ENCODE measurements at regions not wholly inside any gene's neighbourhood (a gene's known extent, or its start where the extent isn't known, plus 50 kb on each side); places are given as distances from the start of the nearest gene placed in this dataset.
"Not testable (repeated sequence)": the region's sequence is repeated elsewhere in the genome, so short reads cannot be mapped to it uniquely, and the experiment has no call there.

DNA sequence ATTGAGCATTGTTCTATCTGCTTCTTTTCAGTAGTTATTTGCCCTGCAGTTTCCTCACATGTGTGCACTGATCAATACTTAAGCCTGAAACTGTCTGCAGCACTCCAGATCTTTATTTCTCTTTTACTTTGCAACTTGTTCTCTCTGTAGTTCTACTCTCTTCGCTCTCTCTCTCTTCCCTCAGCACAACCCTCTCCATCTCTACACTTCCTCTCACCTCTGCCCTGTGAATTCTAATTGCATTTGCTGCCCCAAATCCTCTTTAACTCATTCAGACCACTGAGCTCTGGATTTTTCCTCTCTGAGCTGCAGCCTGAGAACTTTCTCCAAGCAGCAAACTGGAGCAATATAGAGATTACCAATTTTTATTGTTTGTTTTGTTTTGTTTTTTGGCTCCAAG, 1035.5 kb downstream of the FSCB start:
- H3K27ac Mint-ChIP-seq = no peak overlapping the region
- H3K9me3 Mint-ChIP-seq = peaks cover 0 to 5% of the 10 kb centered on the region in 2 donors
- no peak for ATAC-seq (replicated peaks in 1 of 2)
- no peaks in the 10 kb centered on the region for H3K27me3 Mint-ChIP-seq (ENCODE audit: low read depth)
- H3K4me3 Mint-ChIP-seq = no peak overlapping the region
- DNase-seq = no peak
- H3K4me1 Mint-ChIP-seq (ENCODE audit: low read depth) = no peaks in the 10 kb centered on the region
- no peaks in the 10 kb centered on the region for H3K36me3 Mint-ChIP-seq (ENCODE audit: insufficient read depth in 2 of 2)

DNA sequence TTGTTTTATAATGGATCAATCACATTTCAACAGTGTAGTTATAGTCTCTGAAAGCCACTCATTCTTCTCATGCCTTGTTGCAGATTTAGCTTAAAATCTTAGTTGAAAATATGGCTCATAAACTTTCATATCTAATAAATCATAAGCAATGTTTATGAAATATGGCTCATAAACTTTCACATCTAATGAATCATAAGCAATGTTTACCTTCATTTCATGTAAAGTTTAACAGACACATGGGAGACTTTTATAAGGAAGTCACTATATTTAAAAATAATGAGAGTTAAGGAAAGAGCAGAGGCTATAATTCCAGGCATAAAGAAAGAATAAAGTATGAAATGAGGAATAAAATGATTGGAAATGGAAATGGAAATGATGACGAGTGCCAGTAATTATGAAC, 1042.1 kb downstream of the FSCB start:
- Mint-ChIP-seq H3K27ac (no peak overlapping the region), H3K4me1 (ENCODE audit: low read depth) (no peaks in the 10 kb centered on the region), H3K9me3 (peaks cover 6% of the 10 kb centered on the region in 2 donors), H3K36me3 (ENCODE audit: insufficient read depth in 2 of 2) (no peaks in the 10 kb centered on the region), H3K27me3 (ENCODE audit: low read depth) (no peaks in the 10 kb centered on the region), H3K4me3 (no peak overlapping the region)
- no peak for ATAC-seq (replicated peaks in 1 of 2)
- no peak for DNase-seq

GRCh38 chr14:43449291-43449690, 1057.8 kb downstream of the FSCB start:
- H3K4me3 Mint-ChIP-seq = no peak overlapping the region
- no peak overlapping the region for H3K27ac Mint-ChIP-seq
- no peaks in the 10 kb centered on the region for H3K4me1 Mint-ChIP-seq (ENCODE audit: low read depth)
- no peaks in the 10 kb centered on the region for H3K27me3 Mint-ChIP-seq (ENCODE audit: low read depth)
- DNase-seq = no peak
- ATAC-seq (replicated peaks in 1 of 2) = no peak
- peaks cover 0 to 3% of the 10 kb centered on the region in 2 donors for H3K36me3 Mint-ChIP-seq (ENCODE audit: insufficient read depth in 2 of 2)
- H3K9me3 Mint-ChIP-seq = peaks cover 13% of the 10 kb centered on the region in 2 donors

GRCh38 chr14:43438056-43438455, 1069.0 kb downstream of the FSCB start:
- no peak for DNase-seq
- H3K4me1 Mint-ChIP-seq (ENCODE audit: low read depth) = no peaks in the 10 kb centered on the region
- H3K9me3 Mint-ChIP-seq = peaks cover 4 to 8% of the 10 kb centered on the region in 2 donors

GRCh38 chr14:43418324-43418723, 1088.8 kb downstream of the FSCB start:
- no peak for DNase-seq
- Mint-ChIP-seq H3K36me3 (ENCODE audit: insufficient read depth in 2 of 2) (peaks cover 2 to 3% of the 10 kb centered on the region in 2 donors), H3K4me1 (ENCODE audit: low read depth) (no peaks in the 10 kb centered on the region), H3K27ac (no peak overlapping the region), H3K27me3 (ENCODE audit: low read depth) (no peaks in the 10 kb centered on the region), H3K4me3 (no peak overlapping the region), H3K9me3 (peaks cover 6 to 9% of the 10 kb centered on the region in 2 donors)
- no peak for ATAC-seq (replicated peaks in 1 of 2)

More at GRCh38 chr14:43438056-43438455, 1069.0 kb downstream of the FSCB start:
- no peak overlapping the region for H3K27ac Mint-ChIP-seq
- ATAC-seq (replicated peaks in 1 of 2) = no peak
- peaks cover 0 to 2% of the 10 kb centered on the region in 2 donors for H3K36me3 Mint-ChIP-seq (ENCODE audit: insufficient read depth in 2 of 2)
- no peak overlapping the region for H3K4me3 Mint-ChIP-seq
- no peaks in the 10 kb centered on the region for H3K27me3 Mint-ChIP-seq (ENCODE audit: low read depth)

DNA sequence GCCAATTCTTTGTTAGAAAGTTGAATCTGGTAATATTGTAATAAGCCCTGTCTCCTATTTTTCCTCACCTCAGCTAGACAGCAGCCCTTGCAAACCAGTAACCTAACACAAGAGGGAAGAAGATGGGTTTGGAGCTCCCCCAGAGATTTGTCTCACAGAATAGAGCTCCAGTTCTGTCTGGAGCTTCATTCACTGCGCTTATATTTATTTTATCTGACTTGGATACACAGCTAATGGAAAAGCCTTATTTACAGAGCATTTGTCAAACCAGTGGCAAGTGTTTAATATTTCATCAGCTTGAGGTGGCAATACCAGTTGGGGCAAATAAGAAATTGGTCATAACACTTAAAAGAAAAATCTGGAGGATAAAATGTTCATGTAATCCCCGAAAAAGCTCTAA, 1094.0 kb downstream of the FSCB start:
- Mint-ChIP-seq H3K4me3 (no peak overlapping the region), H3K27ac (no peak overlapping the region), H3K9me3 (peaks cover 0 to 8% of the 10 kb centered on the region in 2 donors), H3K27me3 (ENCODE audit: low read depth) (no peaks in the 10 kb centered on the region), H3K4me1 (ENCODE audit: low read depth) (no peaks in the 10 kb centered on the region), H3K36me3 (ENCODE audit: insufficient read depth in 2 of 2) (peaks cover 0 to 2% of the 10 kb centered on the region in 2 donors)
- ATAC-seq (replicated peaks in 1 of 2) (no peak), DNase-seq (no peak)

DNA sequence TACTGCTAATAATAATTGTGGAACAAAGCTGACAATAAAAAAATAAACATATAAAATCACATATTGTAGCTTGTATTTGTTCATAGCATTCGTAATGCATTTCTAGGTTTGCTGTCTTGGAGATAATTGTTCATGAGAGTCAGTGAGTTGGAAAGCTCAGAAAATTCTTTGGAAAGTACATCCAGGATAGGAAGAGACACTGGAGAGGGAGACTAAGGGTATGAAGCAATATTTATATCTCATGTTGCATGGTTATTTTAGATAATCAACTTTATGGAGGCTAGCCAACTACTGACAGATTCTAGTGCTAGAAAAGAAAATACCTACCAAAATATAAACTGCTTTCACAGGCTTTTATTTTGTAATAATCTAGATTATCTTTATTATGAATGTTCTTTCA, 1095.2 kb downstream of the FSCB start:
- H3K36me3 Mint-ChIP-seq (ENCODE audit: insufficient read depth in 2 of 2) = no peaks in the 10 kb centered on the region

GRCh38 chr14:43410631-43411030, 1096.5 kb downstream of the FSCB start:
- no peaks in the 10 kb centered on the region for H3K27me3 Mint-ChIP-seq (ENCODE audit: low read depth)
- ATAC-seq (replicated peaks in 1 of 2) (no peak), DNase-seq (no peak)
- no peak overlapping the region for H3K27ac Mint-ChIP-seq
- peaks cover 2 to 6% of the 10 kb centered on the region in 2 donors for H3K9me3 Mint-ChIP-seq
- H3K4me3 Mint-ChIP-seq = no peak overlapping the region
- H3K4me1 Mint-ChIP-seq (ENCODE audit: low read depth) = no peaks in the 10 kb centered on the region
- no peaks in the 10 kb centered on the region for H3K36me3 Mint-ChIP-seq (ENCODE audit: insufficient read depth in 2 of 2)

More for the DNA sequence above, 1095.2 kb downstream of the FSCB start:
- DNase-seq (no peak), ATAC-seq (replicated peaks in 1 of 2) (no peak)
- H3K27ac Mint-ChIP-seq = no peak overlapping the region
- H3K4me1 Mint-ChIP-seq (ENCODE audit: low read depth) = no peaks in the 10 kb centered on the region
- H3K9me3 Mint-ChIP-seq = peaks cover 2 to 10% of the 10 kb centered on the region in 2 donors
- H3K27me3 Mint-ChIP-seq (ENCODE audit: low read depth) = no peaks in the 10 kb centered on the region
- no peak overlapping the region for H3K4me3 Mint-ChIP-seq

DNA sequence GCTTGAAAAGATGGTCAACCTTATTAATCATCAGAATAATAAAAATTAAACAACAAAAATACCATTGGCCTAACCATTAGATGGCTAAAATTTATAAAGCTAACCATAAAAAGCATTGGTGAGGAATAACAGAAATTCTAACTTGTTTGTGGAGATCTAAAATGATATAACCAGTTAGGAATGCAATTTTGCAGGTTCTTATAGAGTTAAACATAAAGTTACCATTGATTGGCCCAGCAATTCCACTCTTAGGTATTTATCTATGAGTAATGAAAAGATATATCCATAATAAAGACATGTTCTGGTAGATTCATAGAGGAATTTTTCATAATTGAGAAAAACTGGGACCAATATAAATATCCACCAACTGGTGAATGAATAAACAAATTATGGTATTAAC, 1098.6 kb downstream of the FSCB start:
- Mint-ChIP-seq H3K4me1 (ENCODE audit: low read depth) (no peaks in the 10 kb centered on the region), H3K4me3 (no peak overlapping the region), H3K27me3 (ENCODE audit: low read depth) (no peaks in the 10 kb centered on the region), H3K9me3 (peaks cover 4 to 8% of the 10 kb centered on the region in 2 donors), H3K27ac (no peak overlapping the region), H3K36me3 (ENCODE audit: insufficient read depth in 2 of 2) (no peaks in the 10 kb centered on the region)
- DNase-seq (no peak), ATAC-seq (replicated peaks in 1 of 2) (no peak)

- H3K27ac Mint-ChIP-seq = no peak overlapping the region
- no peak for DNase-seq
- H3K4me3 Mint-ChIP-seq = no peak overlapping the region
- ATAC-seq (replicated peaks in 1 of 2) = no peak
- H3K36me3 Mint-ChIP-seq (ENCODE audit: insufficient read depth in 2 of 2) = no peaks in the 10 kb centered on the region
- no peaks in the 10 kb centered on the region for H3K4me1 Mint-ChIP-seq (ENCODE audit: low read depth)
- peaks cover 4 to 8% of the 10 kb centered on the region in 2 donors for H3K9me3 Mint-ChIP-seq
- no peaks in the 10 kb centered on the region for H3K27me3 Mint-ChIP-seq (ENCODE audit: low read depth)
Measured at GRCh38 chr14:43407706-43408105, 1099.4 kb downstream of the FSCB start.

- Mint-ChIP-seq H3K4me1 (ENCODE audit: low read depth) (no peaks in the 10 kb centered on the region), H3K27me3 (ENCODE audit: low read depth) (no peaks in the 10 kb centered on the region), H3K27ac (no peak overlapping the region), H3K36me3 (ENCODE audit: insufficient read depth in 2 of 2) (no peaks in the 10 kb centered on the region), H3K4me3 (no peak overlapping the region), H3K9me3 (peaks cover 4 to 8% of the 10 kb centered on the region in 2 donors)
- ATAC-seq (replicated peaks in 1 of 2) (no peak), DNase-seq (no peak)
Measured at GRCh38 chr14:43406931-43407330, 1100.2 kb downstream of the FSCB start.

DNA sequence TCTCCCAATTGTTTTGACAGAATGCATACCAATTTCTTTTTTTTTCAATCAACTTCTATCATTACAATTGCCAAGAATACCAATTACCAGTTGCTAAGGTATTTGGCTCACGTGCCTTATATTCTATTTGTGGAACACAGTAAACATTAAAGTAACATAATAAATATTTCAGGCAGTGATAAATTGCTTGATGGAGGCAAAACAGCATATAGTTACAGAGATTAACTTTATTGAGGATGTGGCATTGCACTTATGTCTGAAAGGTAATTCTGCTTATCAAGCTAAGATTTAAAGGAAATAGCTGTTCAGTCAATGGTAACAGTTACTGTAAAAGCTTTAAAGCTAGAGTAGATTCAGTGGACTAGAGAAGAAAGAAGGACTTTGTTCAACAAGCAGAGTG, 1107.8 kb downstream of the FSCB start:
- H3K27ac Mint-ChIP-seq = no peak overlapping the region
- no peaks in the 10 kb centered on the region for H3K4me1 Mint-ChIP-seq (ENCODE audit: low read depth)
- no peak overlapping the region for H3K4me3 Mint-ChIP-seq
- DNase-seq = no peak
- H3K36me3 Mint-ChIP-seq (ENCODE audit: insufficient read depth in 2 of 2) = no peaks in the 10 kb centered on the region
- no peak for ATAC-seq (replicated peaks in 1 of 2)
- peaks cover 3 to 4% of the 10 kb centered on the region in 2 donors for H3K9me3 Mint-ChIP-seq
- H3K27me3 Mint-ChIP-seq (ENCODE audit: low read depth) = no peaks in the 10 kb centered on the region

- not testable (repeated sequence) for H3K4me3 Mint-ChIP-seq; H3K4me1 Mint-ChIP-seq (ENCODE audit: low read depth); DNase-seq; ATAC-seq (replicated peaks in 1 of 2); H3K27me3 Mint-ChIP-seq (ENCODE audit: low read depth); H3K36me3 Mint-ChIP-seq (ENCODE audit: insufficient read depth in 2 of 2); H3K9me3 Mint-ChIP-seq; H3K27ac Mint-ChIP-seq
Measured at GRCh38 chr14:43370565-43370896, 1136.6 kb downstream of the FSCB start.

DNA sequence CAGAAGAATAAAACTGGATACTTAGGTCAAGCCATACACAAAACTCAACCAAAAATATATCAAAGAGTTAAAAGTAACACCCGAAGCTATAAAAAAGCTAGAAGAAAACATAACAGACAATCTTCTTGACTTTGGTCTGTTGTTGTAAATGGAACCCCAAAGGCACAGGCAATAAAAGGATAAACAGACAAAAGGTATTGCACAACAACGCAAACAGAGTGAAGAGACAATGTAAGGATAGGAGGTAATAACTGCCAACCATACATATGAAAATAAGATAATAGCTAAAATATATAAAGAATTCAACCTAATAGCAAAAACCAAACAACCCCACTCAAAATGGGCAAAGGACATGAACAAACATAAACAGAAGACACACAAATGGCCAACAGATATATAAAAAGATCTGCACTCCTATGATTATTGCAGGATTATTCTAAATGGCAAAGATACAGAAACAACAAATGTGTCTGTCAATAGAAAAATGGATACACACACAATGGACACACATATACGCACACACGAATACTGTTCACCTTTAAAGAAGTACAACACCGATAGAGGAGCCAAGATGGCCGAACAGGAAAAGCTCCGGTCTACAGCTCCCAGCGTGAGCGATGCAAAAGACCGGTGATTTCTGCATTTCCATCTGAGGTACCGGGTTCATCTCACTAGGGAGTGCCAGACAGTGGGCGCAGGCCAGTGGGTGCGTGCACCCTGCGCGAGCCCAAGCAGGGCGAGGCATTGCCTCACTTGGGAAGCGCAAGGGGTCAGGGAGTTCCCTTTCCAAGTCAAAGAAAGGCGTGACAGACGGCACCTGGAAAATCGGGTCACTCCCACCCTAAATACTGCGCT, 1137.1 kb downstream of the FSCB start:
- H3K27me3 Mint-ChIP-seq (ENCODE audit: low read depth) = no peaks in the 10 kb centered on the region
- H3K27ac Mint-ChIP-seq = no peak overlapping the region
- DNase-seq = no peak
- no peak for ATAC-seq (replicated peaks in 1 of 2)
- peaks cover 2 to 5% of the 10 kb centered on the region in 2 donors for H3K9me3 Mint-ChIP-seq
- H3K4me3 Mint-ChIP-seq = no peak overlapping the region
- peaks cover 0 to 2% of the 10 kb centered on the region in 2 donors for H3K36me3 Mint-ChIP-seq (ENCODE audit: insufficient read depth in 2 of 2)
- no peaks in the 10 kb centered on the region for H3K4me1 Mint-ChIP-seq (ENCODE audit: low read depth)

All from activated T-cell treated with anti-CD3 and anti-CD28 coated beads, Interleukin-2, amount 50 U/mL, for 72 hours (primary cell).